Keratinocyte (primary cell): ENCODE measurements at regions not wholly inside any gene's neighbourhood (a gene's known extent, or its start where the extent isn't known, plus 50 kb on each side); places are given as distances from the start of the nearest gene placed in this dataset.
"Not testable (repeated sequence)": the region's sequence is repeated elsewhere in the genome, so short reads cannot be mapped to it uniquely, and the experiment has no call there.

Source experiments
- DNase-seq: peaks from one replicate; pipeline ENCODE4 v3.0.0-alpha.2; 2011; ENCODE audit warnings: low read depth, missing footprints, low spot score
- FAIRE-seq: peaks from 2 replicates; lab custom pipeline; 2011; peaks lifted over from hg19 to GRCh38; lab: Jason Lieb, UNC
- H2AFZ ChIP-seq: 2 replicates; pipeline ENCODE4 v1.6.0; 2012; ENCODE audit warnings: low read length, control low read depth, inconsistent platforms; ENCODE audit not compliant: control insufficient read depth
- H3K27ac ChIP-seq: 2 replicates; pipeline ENCODE4 v1.5.1; 2011; ENCODE audit warnings: low read length; ENCODE audit not compliant: control insufficient read depth, insufficient read depth
- H3K27me3 ChIP-seq: 3 replicates; pipeline ENCODE4 v1.6.0; 2011; ENCODE audit warnings: low read length; ENCODE audit not compliant: control insufficient read depth, insufficient read depth; ENCODE audit errors: extremely low read depth
- H3K36me3 ChIP-seq, 2 experiments: 2 replicates in 1 of 2; 3 replicates in 1 of 2; pipeline ENCODE4 v1.5.1; 2011; ENCODE audit warnings: low read length in 2 of 2, mild to moderate bottlenecking in 1 of 2; ENCODE audit not compliant: control insufficient read depth in 2 of 2, insufficient read depth in 2 of 2; ENCODE audit errors: extremely low read depth in 1 of 2
- H3K4me1 ChIP-seq: 3 replicates; pipeline ENCODE4 v1.5.1; 2011; ENCODE audit warnings: low read length; ENCODE audit not compliant: control insufficient read depth, insufficient read depth; ENCODE audit errors: extremely low read depth
- H3K4me2 ChIP-seq: 3 replicates; pipeline ENCODE4 v1.6.0; 2011; ENCODE audit warnings: low read depth, low read length; ENCODE audit not compliant: control insufficient read depth, insufficient read depth; ENCODE audit errors: extremely low read depth
- H3K4me3 ChIP-seq, 3 experiments: fragments of 200-600 bp in 1 of 3; sonication (generic) in 1 of 3; 2 replicates in 2 of 3; 3 replicates in 1 of 3; pipeline ENCODE4 v1.5.1; 2011 to 2016; ENCODE audit warnings: low read length in 3 of 3, mild to moderate bottlenecking in 3 of 3, control low read depth in 2 of 3, inconsistent platforms in 1 of 3, low read depth in 1 of 3, mixed read lengths in 1 of 3, mixed run types in 1 of 3, moderate library complexity in 1 of 3; ENCODE audit not compliant: control insufficient read depth in 2 of 3, insufficient read depth in 2 of 3; ENCODE audit errors: extremely low read depth in 1 of 3
- H3K79me2 ChIP-seq: 2 replicates; pipeline ENCODE4 v1.6.0; 2012; ENCODE audit warnings: low read length; ENCODE audit not compliant: control insufficient read depth, insufficient read depth
- H3K9ac ChIP-seq: 3 replicates; pipeline ENCODE4 v1.6.0; 2011; ENCODE audit warnings: low read length; ENCODE audit not compliant: control insufficient read depth, insufficient read depth; ENCODE audit errors: extremely low read depth
- H3K9me1 ChIP-seq: 3 replicates; pipeline ENCODE4 v1.6.0; 2011; ENCODE audit warnings: low read length; ENCODE audit not compliant: control insufficient read depth, insufficient read depth; ENCODE audit errors: extremely low read depth
- H3K9me3 ChIP-seq: 2 replicates; pipeline ENCODE4 v1.5.1; 2012; ENCODE audit warnings: low read depth, low read length; ENCODE audit not compliant: control insufficient read depth
- H4K20me1 ChIP-seq: 3 replicates; pipeline ENCODE4 v1.6.0; 2011; ENCODE audit warnings: low read length; ENCODE audit not compliant: control insufficient read depth, insufficient read depth; ENCODE audit errors: extremely low read depth
- EZH2 ChIP-seq: IDR thresholded peaks from one replicate; pipeline ENCODE4 v1.6.1; 2012; ENCODE audit warnings: inconsistent platforms, mild to moderate bottlenecking, low read length, moderate library complexity
- dilution Hi-C: fragments of 300-500 bp; cut with MboI; formaldehyde crosslinking; loops from one replicate; pipeline ENCODE4 v1.7.0; 2020; ENCODE audit warnings: low sequenced_read_pairs; ENCODE audit not compliant: extremely low pct_ligation_motif_present
- TF ChIP-seq, protein P1 (sequence below), 3 experiments: IDR thresholded peaks in 1 of 3; conservative IDR thresholded peaks in 1 of 3; optimal IDR thresholded peaks in 1 of 3; 2 replicates in 2 of 3; 3 replicates in 1 of 3; pipeline versions ENCODE3 to v1.5.1; 2011; ENCODE audit warnings: low read length in 3 of 3, mild to moderate bottlenecking in 3 of 3, moderate library complexity in 2 of 3, control low read depth in 1 of 3, inconsistent platforms in 1 of 3; ENCODE audit not compliant: insufficient read depth in 2 of 3; ENCODE audit errors: extremely low read depth in 1 of 3

DNA sequence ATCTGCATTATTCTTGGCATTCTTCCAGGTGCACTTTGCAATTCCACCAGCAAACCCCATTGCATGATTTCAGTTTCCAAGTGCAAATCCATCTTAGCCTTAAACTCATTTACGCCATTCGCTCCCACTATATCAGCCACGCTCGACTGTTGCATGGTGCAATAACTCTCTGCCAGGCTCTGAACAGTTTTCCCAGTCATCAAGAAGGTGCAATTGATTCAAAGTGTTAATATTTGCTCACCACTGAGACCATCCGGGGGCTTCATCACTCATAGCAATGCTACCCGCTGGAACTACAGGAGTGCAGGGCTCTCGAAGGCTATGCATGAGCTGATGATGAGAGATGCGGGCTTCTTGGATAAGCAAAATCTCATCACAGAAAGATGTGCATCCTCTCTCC, 488.2 kb downstream of the OMA1 start:
- dilution Hi-C loops, result no loop called here
- Histone ChIP-seq H3K79me2 (no peaks in the 10 kb centered on the region), H4K20me1 (no peaks in the 10 kb centered on the region), H3K27ac (no peak overlapping the region), H3K9me1 (no peaks in the 10 kb centered on the region), H3K4me1 (peaks cover 13% of the 10 kb centered on the region), H3K4me3 (no peak overlapping the region), H3K4me2 (no peak overlapping the region), H2AFZ (no peak overlapping the region), H3K9ac (no peak overlapping the region), H3K27me3 (no peaks in the 10 kb centered on the region), H3K9me3 (no peaks in the 10 kb centered on the region), H3K36me3 (no peaks in the 10 kb centered on the region)
- DNase-seq, result no peak
- no peak for FAIRE-seq
- no peak for TF ChIP-seq EZH2
- TF ChIP-seq, protein P1, sequence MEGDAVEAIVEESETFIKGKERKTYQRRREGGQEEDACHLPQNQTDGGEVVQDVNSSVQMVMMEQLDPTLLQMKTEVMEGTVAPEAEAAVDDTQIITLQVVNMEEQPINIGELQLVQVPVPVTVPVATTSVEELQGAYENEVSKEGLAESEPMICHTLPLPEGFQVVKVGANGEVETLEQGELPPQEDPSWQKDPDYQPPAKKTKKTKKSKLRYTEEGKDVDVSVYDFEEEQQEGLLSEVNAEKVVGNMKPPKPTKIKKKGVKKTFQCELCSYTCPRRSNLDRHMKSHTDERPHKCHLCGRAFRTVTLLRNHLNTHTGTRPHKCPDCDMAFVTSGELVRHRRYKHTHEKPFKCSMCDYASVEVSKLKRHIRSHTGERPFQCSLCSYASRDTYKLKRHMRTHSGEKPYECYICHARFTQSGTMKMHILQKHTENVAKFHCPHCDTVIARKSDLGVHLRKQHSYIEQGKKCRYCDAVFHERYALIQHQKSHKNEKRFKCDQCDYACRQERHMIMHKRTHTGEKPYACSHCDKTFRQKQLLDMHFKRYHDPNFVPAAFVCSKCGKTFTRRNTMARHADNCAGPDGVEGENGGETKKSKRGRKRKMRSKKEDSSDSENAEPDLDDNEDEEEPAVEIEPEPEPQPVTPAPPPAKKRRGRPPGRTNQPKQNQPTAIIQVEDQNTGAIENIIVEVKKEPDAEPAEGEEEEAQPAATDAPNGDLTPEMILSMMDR (optimal IDR thresholded peaks at IDR 0.05 in 1 of 3, IDR thresholded peaks at IDR 0.05 in 1 of 3, conservative IDR thresholded peaks at IDR 0.05 in 1 of 3; ENCODE audit: extremely low read depth in 1 of 3, insufficient read depth in 2 of 3, low read length in 3 of 3), result no peak

DNA sequence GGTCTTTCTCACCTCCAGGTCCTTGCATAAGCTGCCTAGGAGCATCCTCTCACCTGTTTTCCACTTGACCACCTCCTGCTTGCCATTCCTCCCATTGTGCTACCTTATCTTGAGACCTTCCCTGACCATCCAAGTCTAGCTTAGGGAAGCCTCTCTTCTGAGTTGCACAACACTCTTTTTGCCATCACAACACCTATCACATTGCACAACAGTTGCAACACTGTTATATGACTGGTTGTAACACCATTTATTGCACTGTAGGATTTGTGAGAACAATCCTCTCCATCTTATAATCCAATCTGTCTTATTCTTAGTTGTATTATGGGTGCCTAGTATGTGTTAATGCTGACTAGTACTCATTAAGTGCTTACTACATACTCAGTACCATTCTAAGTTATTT, 488.7 kb downstream of the OMA1 start:
- H3K4me2 ChIP-seq, result no peak overlapping the region
- H3K9me1 ChIP-seq, result no peaks in the 10 kb centered on the region
- H4K20me1 ChIP-seq, result no peaks in the 10 kb centered on the region
- DNase-seq (no peak), FAIRE-seq (no peak)
- no peak overlapping the region for H3K9ac ChIP-seq
- no peak overlapping the region for H2AFZ ChIP-seq
- H3K4me3 ChIP-seq, result no peak overlapping the region
- TF ChIP-seq EZH2, result no peak
- TF ChIP-seq, protein P1 (optimal IDR thresholded peaks at IDR 0.05 in 1 of 3, IDR thresholded peaks at IDR 0.05 in 1 of 3, conservative IDR thresholded peaks at IDR 0.05 in 1 of 3; ENCODE audit: extremely low read depth in 1 of 3, insufficient read depth in 2 of 3, low read length in 3 of 3), result no peak
- H3K27me3 ChIP-seq, result no peaks in the 10 kb centered on the region
- no peaks in the 10 kb centered on the region for H3K9me3 ChIP-seq
- dilution Hi-C loops, result no loop called here
- H3K27ac ChIP-seq, result no peak overlapping the region
- H3K4me1 ChIP-seq, result peaks cover 8% of the 10 kb centered on the region
- H3K36me3 ChIP-seq, result no peaks in the 10 kb centered on the region
- H3K79me2 ChIP-seq, result no peaks in the 10 kb centered on the region

DNA sequence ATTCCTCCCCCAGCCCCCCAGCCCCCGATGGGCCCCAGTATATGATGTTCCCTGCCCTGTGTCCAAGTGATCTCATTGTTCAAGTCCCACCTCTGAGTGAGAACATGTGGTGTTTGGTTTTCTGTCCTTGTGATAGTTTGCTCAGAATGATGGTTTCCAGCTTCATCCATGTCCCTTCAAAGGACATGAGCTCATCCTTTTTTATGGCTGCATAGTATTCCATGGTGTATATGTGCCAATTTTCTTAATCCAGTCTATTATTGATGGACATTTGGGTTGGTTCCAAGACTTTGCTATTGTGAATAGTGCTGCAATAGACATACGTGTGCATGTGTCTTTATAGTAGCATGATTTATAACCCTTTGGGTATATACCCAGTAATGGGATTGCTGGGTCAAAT, 495.3 kb downstream of the OMA1 start:
- not testable (repeated sequence) for H2AFZ ChIP-seq

More for the DNA sequence above, 495.3 kb downstream of the OMA1 start:
- H3K4me1 ChIP-seq, H3K9me3 ChIP-seq, dilution Hi-C loops, H3K27me3 ChIP-seq, H3K9ac ChIP-seq, H3K4me2 ChIP-seq, H4K20me1 ChIP-seq, DNase-seq, H3K4me3 ChIP-seq, FAIRE-seq, H3K27ac ChIP-seq, H3K36me3 ChIP-seq, H3K79me2 ChIP-seq, H3K9me1 ChIP-seq: not testable (repeated sequence)
